GM19240 (cell line): ENCODE measurements at regions not wholly inside any gene's neighbourhood (a gene's known extent, or its start where the extent isn't known, plus 50 kb on each side); places are given as distances from the start of the nearest gene placed in this dataset.

Experiments
- DNase-seq: peaks from one replicate; pipeline ENCODE4 v3.0.0; 2011; ENCODE audit warnings: low spot score; ENCODE audit not compliant: insufficient read length

DNA sequence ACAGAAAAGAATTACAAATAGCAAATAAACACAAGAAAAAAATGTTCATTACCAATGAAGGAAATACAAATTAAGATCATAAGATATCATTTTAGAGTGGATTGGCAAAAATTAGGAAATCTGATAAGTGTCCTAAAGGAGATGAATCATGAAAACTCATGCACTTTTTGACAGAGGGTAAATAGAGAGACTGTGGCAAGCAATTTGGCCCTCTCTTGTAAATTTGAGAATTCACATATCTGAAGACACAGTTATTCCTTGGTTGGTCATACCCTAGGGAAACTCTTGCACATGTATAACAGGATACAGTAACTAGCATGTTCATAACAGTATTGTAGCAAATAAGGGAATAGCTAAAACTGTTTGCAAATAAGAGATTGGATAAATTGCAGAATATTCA is 246.0 kb upstream of the GADL1 start:
- no peak for DNase-seq

GRCh38 chr3:31142139-31142538 is 247.7 kb upstream of the GADL1 start:
- no peak for DNase-seq

DNA sequence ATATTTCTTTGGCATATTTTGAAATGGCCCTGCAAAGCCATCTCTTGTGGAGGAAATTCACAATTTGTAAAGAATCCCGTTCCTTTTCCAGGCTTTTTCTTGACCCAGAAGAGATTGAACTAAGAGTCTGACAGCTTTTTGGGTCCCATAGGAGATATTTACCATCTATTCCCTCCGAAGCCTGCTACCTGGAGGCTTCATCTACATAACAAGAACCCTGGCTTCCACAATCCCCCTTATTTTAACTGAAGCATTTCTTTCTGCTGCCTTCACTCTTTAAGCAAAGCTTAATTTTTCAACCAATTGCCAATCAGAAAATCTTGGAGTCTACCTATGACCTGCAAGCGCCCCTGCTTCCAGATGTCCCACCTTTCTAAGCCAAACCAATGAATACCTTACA is 248.1 kb upstream of the GADL1 start:
- no peak for DNase-seq

- DNase-seq = no peak
These were observed 250.6 kb upstream of the GADL1 start for GRCh38 chr3:31145062-31145461.

- DNase-seq = no peak
These were observed 253.1 kb upstream of the GADL1 start for GRCh38 chr3:31147550-31147949.

- no peak for DNase-seq
These were observed 262.7 kb upstream of the GADL1 start for GRCh38 chr3:31157047-31157694.

GRCh38 chr3:31157893-31158620 is 263.6 kb upstream of the GADL1 start:
- no peak for DNase-seq

- no peak for DNase-seq
These were observed 265.0 kb upstream of the GADL1 start for GRCh38 chr3:31159331-31160039.

DNA sequence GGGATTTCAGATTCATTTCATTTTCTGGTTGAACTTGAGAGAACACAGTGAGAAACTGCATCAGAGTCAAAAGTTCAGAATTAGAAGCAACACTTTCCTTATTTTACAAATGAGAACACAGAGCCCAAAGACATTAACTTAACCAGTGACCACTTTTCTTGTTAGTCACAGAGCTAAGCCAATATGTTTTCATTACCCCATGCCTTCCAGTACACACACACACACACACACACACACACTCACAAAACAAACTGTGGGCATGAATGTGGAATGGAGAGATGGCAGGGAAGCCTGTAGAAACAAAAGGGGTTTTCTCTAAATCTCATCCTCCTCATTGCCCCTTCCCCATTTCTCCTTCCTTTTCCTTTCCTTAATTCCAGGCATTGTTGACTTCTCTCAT is 267.4 kb upstream of the GADL1 start:
- no peak for DNase-seq

- no peak for DNase-seq
These were observed 269.9 kb upstream of the GADL1 start for GRCh38 chr3:31164381-31164780.

- no peak for DNase-seq
These were observed 271.0 kb upstream of the GADL1 start for GRCh38 chr3:31165399-31165860.

DNA sequence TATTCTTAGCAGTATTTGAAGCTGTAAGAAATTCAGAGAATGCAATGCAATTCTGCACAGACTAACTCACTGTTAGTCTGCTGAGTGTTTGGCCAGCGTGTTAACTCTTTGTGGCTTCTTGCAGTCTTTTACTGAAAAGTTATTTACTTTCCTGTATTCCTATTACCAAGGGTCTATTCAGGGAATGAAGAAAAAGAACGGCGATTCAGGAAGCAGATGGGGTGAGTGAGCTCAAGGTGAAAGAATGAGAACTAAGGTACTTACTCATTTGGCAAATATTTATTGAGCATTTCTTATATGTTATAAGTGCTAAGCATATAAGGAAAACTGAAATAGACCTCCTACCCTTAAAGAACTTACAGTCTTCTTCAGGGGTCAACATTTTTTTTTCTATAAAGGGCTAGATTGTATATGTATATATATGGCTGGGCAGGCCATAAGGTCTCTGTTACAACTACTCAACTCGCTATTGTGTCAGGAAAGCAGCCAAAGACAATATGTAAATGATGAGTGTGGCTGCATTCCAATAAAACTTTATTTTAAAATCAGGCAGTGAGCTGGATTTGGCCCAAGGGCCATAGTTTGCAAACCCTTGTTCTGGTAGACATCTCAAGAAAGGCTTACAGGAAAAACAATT is 271.9 kb upstream of the GADL1 start:
- DNase-seq = no peak

GRCh38 chr3:31167666-31168065 is 273.2 kb upstream of the GADL1 start:
- DNase-seq = no peak

GRCh38 chr3:31170932-31171670 is 276.6 kb upstream of the GADL1 start:
- no peak for DNase-seq

- DNase-seq = no peak
These were observed 277.9 kb upstream of the GADL1 start for GRCh38 chr3:31172336-31172735.

- DNase-seq = no peak
These were observed 278.8 kb upstream of the GADL1 start for GRCh38 chr3:31173118-31173718.

GRCh38 chr3:31174079-31174478 is 279.6 kb upstream of the GADL1 start:
- DNase-seq = no peak

DNA sequence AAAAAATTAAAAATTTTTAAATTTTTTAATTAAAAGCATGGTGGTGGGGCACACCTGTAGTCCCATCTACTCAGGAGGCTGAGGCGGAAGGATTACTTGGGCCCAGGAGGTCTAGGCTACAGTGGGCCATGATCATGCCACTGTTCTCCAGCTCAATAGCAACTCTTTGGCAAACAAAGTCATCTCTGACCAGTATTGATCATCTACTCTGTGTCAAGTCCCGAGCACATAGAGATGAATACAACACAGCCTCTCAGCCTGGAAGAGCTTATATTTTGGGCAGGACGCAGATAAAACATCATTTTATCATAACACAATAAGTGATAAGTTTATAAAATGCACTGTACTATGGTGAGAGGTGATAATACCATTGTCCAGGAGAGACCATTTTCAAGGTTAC is 281.6 kb upstream of the GADL1 start:
- no peak for DNase-seq

DNA sequence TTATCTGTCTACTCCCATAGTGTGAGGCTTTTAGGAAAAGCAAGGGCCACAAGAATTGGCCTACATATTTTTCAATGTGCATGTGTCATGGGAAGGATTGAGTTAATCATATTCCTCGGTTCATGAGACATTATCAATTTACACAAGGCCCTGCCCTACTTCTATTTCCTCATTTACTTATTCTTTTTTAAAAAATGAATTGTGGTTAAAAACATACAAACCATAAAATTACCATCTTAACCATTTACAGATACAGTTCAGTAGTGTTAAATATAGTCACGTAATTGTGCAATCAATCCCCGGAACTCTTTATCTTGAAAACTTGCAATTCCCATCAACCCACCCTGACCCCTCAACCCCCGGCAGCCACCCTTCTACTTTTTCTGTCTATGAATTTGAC is 284.0 kb upstream of the GADL1 start:
- DNase-seq = no peak

GRCh38 chr3:31179768-31180167 is 285.3 kb upstream of the GADL1 start:
- no peak for DNase-seq

DNA sequence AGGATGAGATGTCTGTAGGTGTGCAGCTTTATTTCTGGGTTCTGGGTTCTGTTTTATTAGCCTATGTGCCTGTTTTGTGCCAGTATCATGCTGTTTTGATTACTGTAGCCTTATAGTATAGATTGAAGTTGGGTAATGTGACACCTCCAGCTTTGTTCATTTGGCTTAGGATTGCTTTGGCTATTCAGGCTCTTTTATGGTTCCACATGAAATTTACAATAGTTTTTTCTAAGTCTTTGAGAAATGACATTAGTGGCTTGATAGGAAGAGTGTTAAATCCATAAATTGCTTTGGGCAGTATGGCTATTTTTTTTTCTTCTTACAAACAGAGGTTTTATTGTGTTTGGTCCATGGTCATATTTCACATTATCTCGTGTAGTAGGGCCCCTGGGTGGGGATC is 285.8 kb upstream of the GADL1 start:
- DNase-seq = no peak
